ENCODE measurements at regions not wholly inside any gene's neighbourhood (a gene's known extent, or its start where the extent isn't known, plus 50 kb on each side); places are given as distances from the start of the nearest gene placed in this dataset.

DNA sequence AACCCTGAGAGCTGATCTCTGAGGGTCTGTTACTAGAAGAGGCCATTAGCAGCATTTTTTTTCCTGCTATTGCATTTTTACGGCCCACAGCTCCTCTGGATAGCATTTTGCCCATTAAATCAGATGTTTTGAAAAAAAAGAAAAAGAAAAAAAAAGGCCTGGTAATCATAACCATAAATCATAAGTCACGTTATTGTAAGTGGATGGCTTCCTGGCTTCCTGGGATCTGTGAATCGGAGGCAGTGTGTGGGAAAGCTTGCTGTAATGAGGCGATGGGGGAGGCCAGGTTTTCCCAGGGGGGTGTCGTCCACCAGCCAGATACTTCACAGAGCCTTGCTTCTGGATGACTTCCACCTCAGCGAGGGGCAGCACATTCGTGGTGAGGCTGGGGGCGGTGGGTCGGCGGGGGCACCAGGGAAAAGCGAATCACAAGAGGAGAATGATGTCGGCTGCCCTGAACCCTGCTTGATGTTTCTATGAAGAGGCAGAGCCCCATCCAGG lies 106.5 kb upstream of the SYT13 start:
- Mint-ChIP-seq H3K27ac (no peak overlapping the region), H3K36me3 (no peaks in the 10 kb centered on the region), H3K9me3 (peaks cover 0 to 3% (median 0%) of the 10 kb centered on the region in 7 donors), H3K4me3 (no peak overlapping the region), H3K27me3 (ENCODE audit: low read depth in 3 of 3) (peaks cover 8 to 37% (median 21%) of the 10 kb centered on the region in 3 donors), H3K4me1 (no peaks in the 10 kb centered on the region)
- TF ChIP-seq, protein P1, sequence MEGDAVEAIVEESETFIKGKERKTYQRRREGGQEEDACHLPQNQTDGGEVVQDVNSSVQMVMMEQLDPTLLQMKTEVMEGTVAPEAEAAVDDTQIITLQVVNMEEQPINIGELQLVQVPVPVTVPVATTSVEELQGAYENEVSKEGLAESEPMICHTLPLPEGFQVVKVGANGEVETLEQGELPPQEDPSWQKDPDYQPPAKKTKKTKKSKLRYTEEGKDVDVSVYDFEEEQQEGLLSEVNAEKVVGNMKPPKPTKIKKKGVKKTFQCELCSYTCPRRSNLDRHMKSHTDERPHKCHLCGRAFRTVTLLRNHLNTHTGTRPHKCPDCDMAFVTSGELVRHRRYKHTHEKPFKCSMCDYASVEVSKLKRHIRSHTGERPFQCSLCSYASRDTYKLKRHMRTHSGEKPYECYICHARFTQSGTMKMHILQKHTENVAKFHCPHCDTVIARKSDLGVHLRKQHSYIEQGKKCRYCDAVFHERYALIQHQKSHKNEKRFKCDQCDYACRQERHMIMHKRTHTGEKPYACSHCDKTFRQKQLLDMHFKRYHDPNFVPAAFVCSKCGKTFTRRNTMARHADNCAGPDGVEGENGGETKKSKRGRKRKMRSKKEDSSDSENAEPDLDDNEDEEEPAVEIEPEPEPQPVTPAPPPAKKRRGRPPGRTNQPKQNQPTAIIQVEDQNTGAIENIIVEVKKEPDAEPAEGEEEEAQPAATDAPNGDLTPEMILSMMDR (IDR thresholded peaks at IDR 0.05): no peak
- Histone ChIP-seq H3K9ac (ENCODE audit: insufficient read depth, low read length, poor library complexity, severe bottlenecking) (no peak overlapping the region), H3K79me2 (ENCODE audit: insufficient read depth, low read length) (no peaks in the 10 kb centered on the region), H3K27ac (ENCODE audit: low read depth in 1 of 2, low read length in 2 of 2) (no peak overlapping the region), H4K20me1 (ENCODE audit: insufficient read depth, low read length) (no peaks in the 10 kb centered on the region), H3K4me1 (ENCODE audit: control insufficient read depth in 1 of 2, insufficient read depth in 2 of 2, low read length in 2 of 2) (no peaks in the 10 kb centered on the region), H2AFZ (ENCODE audit: insufficient read depth, low read depth, low read length, poor library complexity, severe bottlenecking) (no peak overlapping the region), H3K4me2 (replicated peaks; ENCODE audit: extremely low read depth, low read length, poor library complexity, severe bottlenecking) (no peak overlapping the region), H3K27me3 (ENCODE audit: control insufficient read depth in 2 of 2, insufficient read depth in 2 of 2, low read length in 2 of 2) (no peaks in the 10 kb centered on the region), H3K36me3 (replicated peaks in 1 of 2; ENCODE audit: control insufficient read depth in 1 of 2, insufficient read depth in 2 of 2, low read length in 2 of 2) (no peaks in the 10 kb centered on the region), H3K9me3 (replicated peaks in 1 of 2; ENCODE audit: control insufficient read depth in 1 of 2, insufficient read depth in 1 of 2, low read length in 2 of 2) (no peaks in the 10 kb centered on the region), H3K4me3 (replicated peaks in 1 of 3; ENCODE audit: low read depth in 2 of 3, low read length in 3 of 3) (no peak overlapping the region)
- intact Hi-C loops (cut with micrococcal nuclease): no loop called here
- DNase-seq: no peak
- WGBS (ENCODE audit: insufficient coverage): 87% methylated on average over 9 of the region's 12 CpGs

DNA sequence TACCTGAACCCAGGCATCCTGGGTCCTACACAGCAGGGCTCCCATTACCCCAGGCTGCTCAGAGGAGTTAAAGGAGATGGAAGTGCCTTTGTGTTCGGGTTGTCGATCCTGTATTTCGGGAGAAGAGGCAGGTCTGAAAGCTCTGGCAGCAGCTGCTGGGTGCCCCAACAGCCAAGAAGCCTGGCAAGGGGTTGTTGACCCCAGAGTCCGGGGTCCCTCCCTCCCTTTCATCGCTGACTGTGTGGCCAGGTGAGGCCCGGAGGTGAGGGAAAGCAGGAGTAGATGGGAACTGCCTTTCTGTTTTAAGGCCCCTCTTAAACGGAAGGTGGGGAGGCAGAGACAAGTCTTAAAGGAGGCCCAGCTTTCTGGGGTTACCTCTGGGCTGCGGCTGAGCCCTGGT lies 106.0 kb upstream of the SYT13 start:
- Histone ChIP-seq H3K4me1 (ENCODE audit: control insufficient read depth in 1 of 2, insufficient read depth in 2 of 2, low read length in 2 of 2) (no peaks in the 10 kb centered on the region), H3K9me3 (replicated peaks in 1 of 2; ENCODE audit: control insufficient read depth in 1 of 2, insufficient read depth in 1 of 2, low read length in 2 of 2) (no peaks in the 10 kb centered on the region), H3K4me3 (replicated peaks in 1 of 3; ENCODE audit: low read depth in 2 of 3, low read length in 3 of 3) (no peak overlapping the region), H3K4me2 (replicated peaks; ENCODE audit: extremely low read depth, low read length, poor library complexity, severe bottlenecking) (no peak overlapping the region), H3K79me2 (ENCODE audit: insufficient read depth, low read length) (no peaks in the 10 kb centered on the region), H3K27me3 (ENCODE audit: control insufficient read depth in 2 of 2, insufficient read depth in 2 of 2, low read length in 2 of 2) (no peaks in the 10 kb centered on the region), H3K36me3 (replicated peaks in 1 of 2; ENCODE audit: control insufficient read depth in 1 of 2, insufficient read depth in 2 of 2, low read length in 2 of 2) (no peaks in the 10 kb centered on the region), H2AFZ (ENCODE audit: insufficient read depth, low read depth, low read length, poor library complexity, severe bottlenecking) (no peak overlapping the region), H4K20me1 (ENCODE audit: insufficient read depth, low read length) (no peaks in the 10 kb centered on the region), H3K9ac (ENCODE audit: insufficient read depth, low read length, poor library complexity, severe bottlenecking) (no peak overlapping the region), H3K27ac (ENCODE audit: low read depth in 1 of 2, low read length in 2 of 2) (no peak overlapping the region)
- intact Hi-C loops (cut with micrococcal nuclease): no loop called here
- Mint-ChIP-seq H3K4me3 (no peak overlapping the region), H3K9me3 (peaks cover 0 to 3% (median 0%) of the 10 kb centered on the region in 7 donors), H3K27me3 (ENCODE audit: low read depth in 3 of 3) (peaks cover 13 to 41% (median 25%) of the 10 kb centered on the region in 3 donors), H3K27ac (peak overlapping the region in 1 of 7 donors; percentile 54), H3K4me1 (no peaks in the 10 kb centered on the region), H3K36me3 (no peaks in the 10 kb centered on the region)
- no peak for DNase-seq
- TF ChIP-seq, protein P1 (IDR thresholded peaks at IDR 0.05): no peak
- 94% methylated on average over 6 of the region's 8 CpGs for WGBS (ENCODE audit: insufficient coverage)
